K562 (cell line): ENCODE measurements at regions not wholly inside any gene's neighbourhood (a gene's known extent, or its start where the extent isn't known, plus 50 kb on each side); places are given as distances from the start of the nearest gene placed in this dataset.

Source experiments
- ATAC-seq: fragments of 200-7000 bp; cut with Tn5 transposase; 3 replicates; pipeline ENCODE4 v1.9.1; 2020; ENCODE audit warnings: moderate library complexity
- BruUV-seq: library from RNA; stranded (reverse); fragments of 400-500 nt; replicated peaks from 2 replicates; lab custom pipeline; 2021; lab: Mats Ljungman, UMichigan
- CTCF ChIA-PET: fragments of 300-600 bp; formaldehyde crosslinking; extraction: SDS; loops from one replicate; lab custom pipeline; 2021; ENCODE audit warnings: low intra/inter-chr PET ratio; lab: Yijun Ruan, JAX
- POLR2A ChIA-PET: fragments of 300-600, 350-650 bp; sonication (Branson Sonifier 250); formaldehyde crosslinking; extraction: SDS; loops from one replicate; lab custom pipeline; 2021; ENCODE audit warnings: antibody characterized with exemption, inconsistent platforms; lab: Yijun Ruan, JAX
- DNase-seq, 4 experiments: peaks; one replicate each; pipeline versions ENCODE4 v3.0.0 to v3.0.0-alpha.2; 2011 to 2018; ENCODE audit warnings: low spot score in 3 of 4, mixed read lengths in 3 of 4; ENCODE audit errors: extremely low read depth in 1 of 4
- FAIRE-seq: peaks from 2 replicates; lab custom pipeline; 2011; peaks lifted over from hg19 to GRCh38; lab: Jason Lieb, UNC
- H2AFZ ChIP-seq: 2 replicates; pipeline ENCODE4 v1.6.0; 2011; ENCODE audit warnings: low read depth, low read length, control low read depth, inconsistent platforms
- H3K27ac ChIP-seq: fragments of 200-600 bp; 3 replicates; pipeline ENCODE4 v1.8.0; 2011; ENCODE audit warnings: low read depth, mild to moderate bottlenecking, control low read depth, inconsistent platforms, low read length, moderate library complexity, mixed read lengths; ENCODE audit errors: extremely low read depth
- H3K27me3 ChIP-seq, 2 experiments: fragments of 300-600 bp in 1 of 2; 2 replicates in 1 of 2; 3 replicates in 1 of 2; pipeline versions ENCODE4 v1.6.0 to v1.8.0; 2011; ENCODE audit warnings: inconsistent platforms in 2 of 2, low read length in 2 of 2, mild to moderate bottlenecking in 1 of 2, mixed read lengths in 1 of 2, moderate library complexity in 1 of 2; ENCODE audit not compliant: control insufficient read depth in 2 of 2, insufficient read depth in 2 of 2
- H3K36me3 ChIP-seq: fragments of 300-600 bp; 3 replicates; pipeline ENCODE4 v1.8.0; 2011; ENCODE audit warnings: mild to moderate bottlenecking, low read length, inconsistent platforms; ENCODE audit not compliant: control insufficient read depth, insufficient read depth
- H3K4me1 ChIP-seq, 2 experiments: fragments of 200-600 bp in 1 of 2; replicated peaks in 1 of 2; 2 replicates in 1 of 2; 3 replicates in 1 of 2; pipeline versions ENCODE4 v1.5.1 to v1.8.0; 2011; ENCODE audit warnings: inconsistent platforms in 2 of 2, low read length in 2 of 2, mild to moderate bottlenecking in 1 of 2, mixed read lengths in 1 of 2, moderate library complexity in 1 of 2; ENCODE audit not compliant: control insufficient read depth in 2 of 2, insufficient read depth in 2 of 2
- H3K4me2 ChIP-seq: 2 replicates; pipeline ENCODE4 v1.6.1; 2011; ENCODE audit warnings: low read length, control low read depth, inconsistent platforms, mixed read lengths; ENCODE audit not compliant: insufficient read depth
- H3K4me3 ChIP-seq: fragments of 200-600 bp; sonication (generic), shearing (Covaris generic); 2 replicates; pipeline ENCODE4 v1.5.1; 2016; ENCODE audit warnings: control low read depth, inconsistent platforms
- H3K79me2 ChIP-seq: fragments of 200-600 bp; 3 replicates; pipeline ENCODE4 v1.8.0; 2011; ENCODE audit warnings: low read length, inconsistent platforms; ENCODE audit not compliant: control insufficient read depth, insufficient read depth
- H3K9ac ChIP-seq, 2 experiments: 2 replicates each; pipeline versions ENCODE4 v1.6.0 to v1.6.1; 2011; ENCODE audit warnings: low read depth in 2 of 2, low read length in 2 of 2, control low read depth in 1 of 2, inconsistent platforms in 1 of 2, mild to moderate bottlenecking in 1 of 2, mixed read lengths in 1 of 2; ENCODE audit not compliant: insufficient read depth in 1 of 2
- H3K9me1 ChIP-seq: one replicate; pipeline ENCODE4 v1.6.0; 2011; ENCODE audit warnings: inconsistent platforms, mild to moderate bottlenecking, low read length, moderate library complexity; ENCODE audit not compliant: control insufficient read depth, insufficient read depth
- H3K9me3 ChIP-seq: replicated peaks from 2 replicates; pipeline ENCODE4 v1.5.1; 2011; ENCODE audit warnings: low read depth, low read length, inconsistent platforms; ENCODE audit not compliant: control insufficient read depth, insufficient read depth
- H4K20me1 ChIP-seq: replicated peaks from 2 replicates; pipeline ENCODE4 v1.6.1; 2011; ENCODE audit warnings: low read length, inconsistent platforms, mixed read lengths; ENCODE audit not compliant: control insufficient read depth, insufficient read depth
- E2F3 ChIP-seq: fragments of 250-450 bp; sonication (Bioruptor Pico); IDR thresholded peaks from 2 replicates; pipeline ENCODE4 v1.4.0; 2020; ENCODE audit warnings: mild to moderate bottlenecking
- HDAC6 ChIP-seq: IDR thresholded peaks from 2 replicates; pipeline ENCODE4 v1.6.1; 2012; ENCODE audit warnings: low read depth, mild to moderate bottlenecking, control low read depth, inconsistent platforms, low read length, moderate library complexity
- HMBOX1 ChIP-seq: sonication (generic); IDR thresholded peaks from 2 replicates; pipeline ENCODE4 v1.6.1; 2016
- HMGN3 ChIP-seq: IDR thresholded peaks from 2 replicates; pipeline ENCODE4 v1.6.1; 2011; ENCODE audit warnings: borderline replicate concordance, low read depth, mild to moderate bottlenecking, mixed read lengths, low read length; ENCODE audit not compliant: insufficient read length; ENCODE audit errors: extremely low read depth
- NBN ChIP-seq: fragments of 450-650 bp; IDR thresholded peaks from 2 replicates; pipeline ENCODE4 v1.6.1; 2016; ENCODE audit warnings: low read depth, mild to moderate bottlenecking
- NRF1 ChIP-seq, 2 experiments: fragments of 450-650 bp; IDR thresholded peaks in 1 of 2; conservative IDR thresholded peaks in 1 of 2; 2 replicates each; pipeline ENCODE4 v1.6.1; 2014; ENCODE audit warnings: mild to moderate bottlenecking in 2 of 2
- U2AF1 ChIP-seq: fragments of 200-400 bp; formaldehyde crosslinking; optimal IDR thresholded peaks from 2 replicates; pipeline ENCODE3; 2017; ENCODE audit warnings: mild to moderate bottlenecking, low read depth, low read length, moderate library complexity
- XRCC3 ChIP-seq: fragments of 450-650 bp; IDR thresholded peaks from 2 replicates; pipeline ENCODE4 v1.6.1; 2017; ENCODE audit warnings: mild to moderate bottlenecking, moderate library complexity
- ZFP91 ChIP-seq: sonication (generic); formaldehyde crosslinking; IDR thresholded peaks from 2 replicates; pipeline ENCODE4 v1.8.0; 2022; ENCODE audit warnings: mild to moderate bottlenecking, missing genetic modification reagents
- ZNF124 ChIP-seq: sonication (generic); formaldehyde crosslinking; IDR thresholded peaks from 2 replicates; pipeline ENCODE4 v1.8.1; 2022; ENCODE audit warnings: missing genetic modification reagents
- ZNF609 ChIP-seq: sonication (generic); formaldehyde crosslinking; IDR thresholded peaks from 2 replicates; pipeline ENCODE4 v1.8.1; 2023; ENCODE audit warnings: missing genetic modification reagents, mild to moderate bottlenecking, borderline replicate concordance
- WGBS: fragments of 100-300 bp; shearing (Covaris generic); methylation state at CpG from one replicate; pipeline ENCODE4 v1.1.6; 2016; ENCODE audit warnings: low coverage, mixed read lengths; ENCODE audit not compliant: insufficient coverage; ENCODE audit errors: missing lambda C conversion rate; 5-methylcytosine and 5-hydroxymethylcytosine counted together
- in situ Hi-C: fragments of 300-500 bp; cut with MboI; formaldehyde crosslinking; loops from 4 replicates; pipeline ENCODE4 v1.15.0; 2018; ENCODE audit warnings: inconsistent platforms, mixed read lengths
- intact Hi-C: fragments of 100-400 bp; cut with micrococcal nuclease; formaldehyde crosslinking; loops from 2 replicates; pipeline ENCODE4 v1.14.2; 2022
- TF ChIP-seq, protein P1 (sequence below): sonication (generic); formaldehyde crosslinking; IDR thresholded peaks from 2 replicates; pipeline ENCODE4 v1.4.0; 2020; ENCODE audit warnings: mild to moderate bottlenecking, missing genetic modification reagents

GRCh38 chr13:103388839-103389238 lies 322.6 kb upstream of the SLC10A2 start (continued):
- TF ChIP-seq ZNF609 (CRISPR knock-in tag) (no peak), XRCC3 (no peak), HMGN3 (no peak), HMBOX1 (no peak)
- TF ChIP-seq, all 486 proteins: peak for 0

DNA sequence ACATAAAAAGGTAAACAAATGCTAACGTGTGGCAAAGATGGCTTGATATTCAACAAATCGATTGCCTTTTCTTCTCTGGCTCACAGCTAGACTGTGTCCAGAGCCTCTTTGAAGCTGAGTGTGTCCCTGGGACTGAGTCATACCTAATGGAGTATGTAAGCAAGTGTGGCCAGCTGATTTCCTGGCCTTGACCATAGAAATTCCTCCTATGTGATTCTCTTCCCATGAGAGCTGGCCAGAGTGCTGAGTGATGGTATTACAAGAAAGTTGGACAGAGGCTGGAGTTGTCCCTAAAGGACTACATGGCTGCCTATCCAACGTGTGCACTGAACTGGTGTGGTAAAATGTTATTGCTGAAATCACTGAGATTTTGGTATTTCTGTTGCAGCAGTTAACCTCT lies 320.1 kb upstream of the SLC10A2 start:
- WGBS = 0% methylated on average over 3 of the region's 3 CpGs
- Histone ChIP-seq H3K27ac (no peak overlapping the region), H2AFZ (no peak overlapping the region), H3K36me3 (no peaks in the 10 kb centered on the region), H4K20me1 (no peaks in the 10 kb centered on the region), H3K9ac (no peak overlapping the region), H3K27me3 (no peaks in the 10 kb centered on the region), H3K4me1 (no peaks in the 10 kb centered on the region), H3K4me3 (no peak overlapping the region), H3K79me2 (no peaks in the 10 kb centered on the region), H3K9me1 (no peaks in the 10 kb centered on the region), H3K9me3 (no peaks in the 10 kb centered on the region), H3K4me2 (no peak overlapping the region)
- in situ Hi-C loops (no loop called here), intact Hi-C loops (no loop called here)
- ChIA-PET POLR2A (no interaction called here), CTCF (no interaction called here)
- no peak for ATAC-seq
- FAIRE-seq = no peak
- DNase-seq = no peak
- no TSS peak for BruUV-seq
- TF ChIP-seq ZNF124 (CRISPR knock-in tag) (no peak), ZFP91 (no peak), NBN (no peak), NRF1 (conservative IDR thresholded peaks at IDR 0.05 in 1 of 2, IDR thresholded peaks at IDR 0.05 in 1 of 2) (no peak), E2F3 (CRISPR knock-in tag) (no peak), U2AF1 (no peak), HDAC6 (no peak)
- TF ChIP-seq, protein P1, sequence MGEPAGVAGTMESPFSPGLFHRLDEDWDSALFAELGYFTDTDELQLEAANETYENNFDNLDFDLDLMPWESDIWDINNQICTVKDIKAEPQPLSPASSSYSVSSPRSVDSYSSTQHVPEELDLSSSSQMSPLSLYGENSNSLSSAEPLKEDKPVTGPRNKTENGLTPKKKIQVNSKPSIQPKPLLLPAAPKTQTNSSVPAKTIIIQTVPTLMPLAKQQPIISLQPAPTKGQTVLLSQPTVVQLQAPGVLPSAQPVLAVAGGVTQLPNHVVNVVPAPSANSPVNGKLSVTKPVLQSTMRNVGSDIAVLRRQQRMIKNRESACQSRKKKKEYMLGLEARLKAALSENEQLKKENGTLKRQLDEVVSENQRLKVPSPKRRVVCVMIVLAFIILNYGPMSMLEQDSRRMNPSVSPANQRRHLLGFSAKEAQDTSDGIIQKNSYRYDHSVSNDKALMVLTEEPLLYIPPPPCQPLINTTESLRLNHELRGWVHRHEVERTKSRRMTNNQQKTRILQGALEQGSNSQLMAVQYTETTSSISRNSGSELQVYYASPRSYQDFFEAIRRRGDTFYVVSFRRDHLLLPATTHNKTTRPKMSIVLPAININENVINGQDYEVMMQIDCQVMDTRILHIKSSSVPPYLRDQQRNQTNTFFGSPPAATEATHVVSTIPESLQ = no peak
